Breast epithelium (tissue), 3 donors: ENCODE measurements at regions not wholly inside any gene's neighbourhood (a gene's known extent, or its start where the extent isn't known, plus 50 kb on each side); places are given as distances from the start of the nearest gene placed in this dataset.

Experiments used
- POLR2AphosphoS5 ChIP-seq, 3 donors: sonication (generic); formaldehyde crosslinking; IDR thresholded peaks; one replicate each; pipeline ENCODE4 v1.6.1; 2017; ENCODE audit warnings: antibody characterized with exemption in 3 of 3
- TF ChIP-seq, protein P1 (sequence below), 3 donors: fragments of 450-650 bp; IDR thresholded peaks; one replicate each; pipeline ENCODE4 v1.5.1; 2016 to 2017; ENCODE audit warnings: antibody characterized with exemption in 3 of 3, mild to moderate bottlenecking in 3 of 3, moderate library complexity in 3 of 3

DNA sequence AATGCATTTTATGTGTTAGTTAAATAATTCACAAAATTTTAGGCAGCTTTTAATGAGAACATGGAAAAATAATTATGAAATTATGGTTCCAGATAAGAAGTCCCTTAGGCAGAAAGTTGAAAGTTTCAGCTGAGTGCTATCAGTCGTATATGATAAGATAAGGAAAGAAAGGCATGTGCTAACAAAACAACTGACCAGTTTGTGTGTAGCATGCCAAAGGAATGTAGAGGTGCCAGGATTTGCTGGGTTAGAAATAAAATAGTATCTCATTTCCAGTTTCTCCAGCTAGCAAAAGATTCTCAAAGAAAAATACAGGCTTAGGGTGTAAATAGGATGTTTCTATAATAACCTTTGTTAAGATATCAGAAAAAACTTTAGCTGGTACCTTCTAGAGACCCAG lies 1044.5 kb upstream of the CDH8 start:
- TF ChIP-seq, protein P1, sequence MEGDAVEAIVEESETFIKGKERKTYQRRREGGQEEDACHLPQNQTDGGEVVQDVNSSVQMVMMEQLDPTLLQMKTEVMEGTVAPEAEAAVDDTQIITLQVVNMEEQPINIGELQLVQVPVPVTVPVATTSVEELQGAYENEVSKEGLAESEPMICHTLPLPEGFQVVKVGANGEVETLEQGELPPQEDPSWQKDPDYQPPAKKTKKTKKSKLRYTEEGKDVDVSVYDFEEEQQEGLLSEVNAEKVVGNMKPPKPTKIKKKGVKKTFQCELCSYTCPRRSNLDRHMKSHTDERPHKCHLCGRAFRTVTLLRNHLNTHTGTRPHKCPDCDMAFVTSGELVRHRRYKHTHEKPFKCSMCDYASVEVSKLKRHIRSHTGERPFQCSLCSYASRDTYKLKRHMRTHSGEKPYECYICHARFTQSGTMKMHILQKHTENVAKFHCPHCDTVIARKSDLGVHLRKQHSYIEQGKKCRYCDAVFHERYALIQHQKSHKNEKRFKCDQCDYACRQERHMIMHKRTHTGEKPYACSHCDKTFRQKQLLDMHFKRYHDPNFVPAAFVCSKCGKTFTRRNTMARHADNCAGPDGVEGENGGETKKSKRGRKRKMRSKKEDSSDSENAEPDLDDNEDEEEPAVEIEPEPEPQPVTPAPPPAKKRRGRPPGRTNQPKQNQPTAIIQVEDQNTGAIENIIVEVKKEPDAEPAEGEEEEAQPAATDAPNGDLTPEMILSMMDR (IDR thresholded peaks at IDR 0.05) = no peak
- no peak for TF ChIP-seq POLR2AphosphoS5 (IDR thresholded peaks at IDR 0.05)
